Breast epithelium (tissue), 3 donors: ENCODE measurements at regions not wholly inside any gene's neighbourhood (a gene's known extent, or its start where the extent isn't known, plus 50 kb on each side); places are given as distances from the start of the nearest gene placed in this dataset.

ENCODE experiments used
- CTCF ChIP-seq, 3 donors: fragments of 450-650 bp; IDR thresholded peaks; one replicate each; pipeline ENCODE4 v1.5.1; 2016 to 2017; ENCODE audit warnings: antibody characterized with exemption in 3 of 3, mild to moderate bottlenecking in 3 of 3, moderate library complexity in 3 of 3
- POLR2A ChIP-seq: fragments of 450-650 bp; IDR thresholded peaks from one replicate; pipeline ENCODE4 v1.6.1; 2016; ENCODE audit warnings: antibody characterized with exemption, mild to moderate bottlenecking, moderate library complexity
- POLR2AphosphoS5 ChIP-seq, 3 donors: sonication (generic); formaldehyde crosslinking; IDR thresholded peaks; one replicate each; pipeline ENCODE4 v1.6.1; 2017; ENCODE audit warnings: antibody characterized with exemption in 3 of 3

DNA sequence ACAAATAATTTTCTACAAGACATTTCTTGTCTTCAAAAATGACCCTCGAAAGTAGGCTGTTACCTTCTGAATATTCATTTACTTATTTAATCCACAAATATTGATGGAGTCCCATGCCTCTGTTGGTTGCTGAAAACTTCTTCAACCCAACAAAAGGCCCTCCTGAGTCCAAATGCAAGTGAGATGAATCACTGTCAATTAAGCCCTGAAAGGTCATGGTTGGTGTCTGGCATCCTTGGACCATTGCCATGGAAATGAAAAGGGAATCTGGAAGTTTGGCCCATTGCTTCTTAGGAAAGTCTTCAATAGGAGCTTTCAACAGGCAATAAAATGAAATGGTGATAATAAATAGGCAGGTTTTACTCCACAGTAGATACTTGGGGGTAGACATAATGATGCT lies 364.7 kb upstream of the DYNLRB2 start:
- no peak for TF ChIP-seq POLR2A
- TF ChIP-seq POLR2AphosphoS5 (IDR thresholded peaks at IDR 0.05) = no peak
- TF ChIP-seq CTCF (IDR thresholded peaks at IDR 0.05) = no peak
